Bronchial epithelial cell (primary cell): ENCODE measurements at regions not wholly inside any gene's neighbourhood (a gene's known extent, or its start where the extent isn't known, plus 50 kb on each side); places are given as distances from the start of the nearest gene placed in this dataset.
"Not testable (repeated sequence)": the region's sequence is repeated elsewhere in the genome, so short reads cannot be mapped to it uniquely, and the experiment has no call there.

ENCODE experiments used
- DNase-seq: peaks from one replicate; pipeline ENCODE4 v3.0.0-alpha.2; 2010; ENCODE audit warnings: low read depth
- FAIRE-seq: peaks from 2 replicates; lab custom pipeline; 2011; peaks lifted over from hg19 to GRCh38; lab: Jason Lieb, UNC
- H3K27me3 ChIP-seq: 2 replicates; pipeline ENCODE4 v1.5.1; 2011; ENCODE audit warnings: low read length; ENCODE audit not compliant: control insufficient read depth, insufficient read depth
- H3K36me3 ChIP-seq: 2 replicates; pipeline ENCODE4 v1.5.1; 2011; ENCODE audit warnings: low read length; ENCODE audit not compliant: control insufficient read depth, insufficient read depth
- H3K4me3 ChIP-seq: 2 replicates; pipeline ENCODE4 v1.5.1; 2011; ENCODE audit warnings: mild to moderate bottlenecking, low read depth, low read length, control low read depth
- TF ChIP-seq, protein P1 (sequence below): IDR thresholded peaks from 2 replicates; pipeline ENCODE4 v1.5.1; 2011; ENCODE audit warnings: mild to moderate bottlenecking, moderate library complexity, low read length, control low read depth, inconsistent platforms; ENCODE audit not compliant: insufficient read depth, severe bottlenecking

- no peak for FAIRE-seq
- Histone ChIP-seq H3K4me3 (no peak overlapping the region), H3K27me3 (no peaks in the 10 kb centered on the region), H3K36me3 (no peaks in the 10 kb centered on the region)
- no peak for DNase-seq
- TF ChIP-seq, protein P1, sequence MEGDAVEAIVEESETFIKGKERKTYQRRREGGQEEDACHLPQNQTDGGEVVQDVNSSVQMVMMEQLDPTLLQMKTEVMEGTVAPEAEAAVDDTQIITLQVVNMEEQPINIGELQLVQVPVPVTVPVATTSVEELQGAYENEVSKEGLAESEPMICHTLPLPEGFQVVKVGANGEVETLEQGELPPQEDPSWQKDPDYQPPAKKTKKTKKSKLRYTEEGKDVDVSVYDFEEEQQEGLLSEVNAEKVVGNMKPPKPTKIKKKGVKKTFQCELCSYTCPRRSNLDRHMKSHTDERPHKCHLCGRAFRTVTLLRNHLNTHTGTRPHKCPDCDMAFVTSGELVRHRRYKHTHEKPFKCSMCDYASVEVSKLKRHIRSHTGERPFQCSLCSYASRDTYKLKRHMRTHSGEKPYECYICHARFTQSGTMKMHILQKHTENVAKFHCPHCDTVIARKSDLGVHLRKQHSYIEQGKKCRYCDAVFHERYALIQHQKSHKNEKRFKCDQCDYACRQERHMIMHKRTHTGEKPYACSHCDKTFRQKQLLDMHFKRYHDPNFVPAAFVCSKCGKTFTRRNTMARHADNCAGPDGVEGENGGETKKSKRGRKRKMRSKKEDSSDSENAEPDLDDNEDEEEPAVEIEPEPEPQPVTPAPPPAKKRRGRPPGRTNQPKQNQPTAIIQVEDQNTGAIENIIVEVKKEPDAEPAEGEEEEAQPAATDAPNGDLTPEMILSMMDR, result no peak
These were observed 89.4 kb upstream of the SEMA3E start for GRCh38 chr7:83738291-83738835.

DNA sequence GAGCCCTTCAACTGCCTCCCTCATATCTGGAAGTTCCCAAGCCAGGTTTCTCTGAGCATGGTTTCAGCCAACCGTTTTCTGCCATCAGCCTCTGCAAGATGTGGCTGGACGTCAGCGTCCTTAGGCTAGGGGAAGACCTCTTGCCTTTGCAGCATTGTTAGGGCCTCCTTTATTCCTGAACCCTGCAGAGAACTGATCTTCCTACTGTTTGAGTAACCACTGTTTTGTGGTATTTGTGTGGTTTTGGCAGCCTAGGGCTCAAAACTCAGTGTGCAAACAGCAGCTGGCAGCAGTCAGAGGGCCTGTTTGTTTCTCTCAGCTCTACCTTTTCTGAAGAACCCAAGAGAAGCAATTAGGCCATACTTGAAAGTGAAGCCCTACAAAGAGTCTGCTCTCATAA, 83.4 kb upstream of the SEMA3E start:
- FAIRE-seq, result no peak
- Histone ChIP-seq H3K27me3 (no peaks in the 10 kb centered on the region), H3K36me3 (no peaks in the 10 kb centered on the region), H3K4me3 (no peak overlapping the region)
- no peak for DNase-seq
- TF ChIP-seq, protein P1, result no peak

DNA sequence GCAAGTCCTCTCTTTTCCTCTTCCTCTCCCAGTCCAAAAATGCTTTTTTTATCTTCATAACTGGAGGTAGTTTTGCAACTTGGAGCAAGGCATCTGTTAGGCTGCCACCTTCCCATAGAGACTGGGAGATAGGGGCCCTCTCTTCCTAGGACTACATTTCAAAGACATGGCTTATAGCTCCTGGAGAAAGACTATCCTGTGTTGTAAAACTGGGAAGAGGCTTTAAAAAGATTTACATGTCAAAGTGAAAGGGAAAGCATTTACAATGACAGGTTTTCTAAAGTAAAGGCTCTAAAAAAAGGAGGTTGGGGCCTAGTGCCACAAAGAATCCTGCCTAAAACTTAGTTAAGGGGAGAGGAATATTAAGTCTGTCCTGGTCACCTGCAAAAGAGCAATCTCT, 82.2 kb upstream of the SEMA3E start:
- TF ChIP-seq, protein P1, result no peak
- FAIRE-seq (no peak), DNase-seq (no peak)
- H3K36me3 ChIP-seq, result no peaks in the 10 kb centered on the region
- no peaks in the 10 kb centered on the region for H3K27me3 ChIP-seq
- H3K4me3 ChIP-seq, result no peak overlapping the region

DNA sequence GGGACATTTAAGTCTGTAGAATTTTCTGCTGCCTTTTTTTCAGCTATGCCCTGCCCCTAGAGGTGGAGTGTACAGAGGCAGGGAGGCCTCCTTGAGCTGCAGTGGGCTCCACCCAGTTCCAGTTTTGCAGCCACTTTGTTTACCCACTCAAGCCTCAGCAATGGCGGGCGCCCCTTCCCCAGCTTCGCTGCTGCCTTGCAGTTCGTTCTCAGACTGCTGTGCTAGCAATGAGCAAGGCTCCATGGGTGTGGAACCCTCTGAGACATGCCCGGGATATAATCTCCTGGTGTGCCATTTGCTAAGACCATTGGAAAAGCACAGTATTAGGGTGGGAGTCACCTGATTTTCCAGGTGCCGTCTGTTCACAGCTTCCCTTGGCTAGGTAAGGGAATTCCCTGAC, 68.0 kb upstream of the SEMA3E start:
- not testable (repeated sequence) for DNase-seq, H3K4me3 ChIP-seq, H3K36me3 ChIP-seq, FAIRE-seq, H3K27me3 ChIP-seq

GRCh38 chr7:83708531-83708930, 59.6 kb upstream of the SEMA3E start:
- no peak for FAIRE-seq
- peak; percentile 8 for DNase-seq

DNA sequence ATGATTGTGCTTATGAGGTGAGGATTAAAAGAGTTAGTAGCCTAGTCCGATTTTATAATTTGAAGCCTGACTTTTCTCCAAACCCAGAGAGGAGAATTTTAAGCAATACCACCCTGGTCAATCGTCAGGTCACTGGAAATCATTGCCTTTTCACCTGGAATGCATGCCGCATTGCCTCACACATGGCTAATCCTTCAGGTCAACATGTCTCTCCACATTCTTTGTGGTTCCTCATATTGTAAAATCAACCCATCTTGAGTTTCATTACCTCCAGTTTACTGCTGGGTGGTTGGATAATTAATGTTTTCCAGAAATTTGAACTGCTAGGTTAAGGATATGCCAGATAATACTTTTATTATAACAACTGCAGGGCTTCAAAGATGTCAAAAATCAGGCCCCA, 55.6 kb upstream of the SEMA3E start:
- Histone ChIP-seq H3K36me3 (no peaks in the 10 kb centered on the region), H3K4me3 (no peak overlapping the region), H3K27me3 (no peaks in the 10 kb centered on the region)
- no peak for DNase-seq
- no peak for FAIRE-seq
- TF ChIP-seq, protein P1, result no peak

More at GRCh38 chr7:83708531-83708930, 59.6 kb upstream of the SEMA3E start:
- Histone ChIP-seq H3K4me3 (no peak overlapping the region), H3K36me3 (no peaks in the 10 kb centered on the region), H3K27me3 (no peaks in the 10 kb centered on the region)
- TF ChIP-seq, protein P1, result no peak
